ENCODE measurements at regions not wholly inside any gene's neighbourhood (a gene's known extent, or its start where the extent isn't known, plus 50 kb on each side); places are given as distances from the start of the nearest gene placed in this dataset.

- WGBS = 85% methylated on average over 1 of the region's 1 CpG
- no peak for ATAC-seq
- H3K9me3 ChIP-seq (ENCODE audit: control insufficient read depth, low read length) = no peaks in the 10 kb centered on the region
- no peak overlapping the region for H3K4me3 ChIP-seq (ENCODE audit: low read length)
- DNase-seq = no peak
- no peak overlapping the region for H3K27ac ChIP-seq (ENCODE audit: low read length)
- intact Hi-C loops (cut with DNase I) = no loop called here
- H3K4me1 ChIP-seq (ENCODE audit: control insufficient read depth, insufficient read depth, low read length) = no peaks in the 10 kb centered on the region
- no peaks in the 10 kb centered on the region for H3K27me3 ChIP-seq (ENCODE audit: control insufficient read depth, insufficient read depth)
Observed at GRCh38 chr4:134610956-134611355, 409.4 kb upstream of the PABPC4L start.

GRCh38 chr4:134610172-134610571 lies 408.6 kb upstream of the PABPC4L start:
- ATAC-seq = no peak
- Histone ChIP-seq H3K27me3 (ENCODE audit: control insufficient read depth, insufficient read depth) (no peaks in the 10 kb centered on the region), H3K4me3 (ENCODE audit: low read length) (no peak overlapping the region), H3K9me3 (ENCODE audit: control insufficient read depth, low read length) (no peaks in the 10 kb centered on the region), H3K27ac (ENCODE audit: low read length) (no peak overlapping the region), H3K4me1 (ENCODE audit: control insufficient read depth, insufficient read depth, low read length) (no peaks in the 10 kb centered on the region)
- no peak for DNase-seq
- intact Hi-C loops (cut with DNase I) = no loop called here
- 37% methylated on average over 1 of the region's 1 CpG for WGBS

GRCh38 chr4:134601706-134602105 lies 400.1 kb upstream of the PABPC4L start:
- intact Hi-C loops (cut with DNase I) = no loop called here
- no peak for ATAC-seq
- Histone ChIP-seq H3K4me3 (ENCODE audit: low read length) (no peak overlapping the region), H3K27ac (ENCODE audit: low read length) (no peak overlapping the region), H3K4me1 (ENCODE audit: control insufficient read depth, insufficient read depth, low read length) (no peaks in the 10 kb centered on the region), H3K9me3 (ENCODE audit: control insufficient read depth, low read length) (no peaks in the 10 kb centered on the region), H3K27me3 (ENCODE audit: control insufficient read depth, insufficient read depth) (no peaks in the 10 kb centered on the region)
- 0% methylated on average over 1 of the region's 1 CpG for WGBS
- no peak for DNase-seq

- DNase-seq (no peak), ATAC-seq (no peak)
- Histone ChIP-seq H3K27ac (ENCODE audit: low read length) (no peak overlapping the region), H3K4me3 (ENCODE audit: low read length) (no peak overlapping the region), H3K27me3 (ENCODE audit: control insufficient read depth, insufficient read depth) (no peaks in the 10 kb centered on the region), H3K4me1 (ENCODE audit: control insufficient read depth, insufficient read depth, low read length) (no peaks in the 10 kb centered on the region), H3K9me3 (ENCODE audit: control insufficient read depth, low read length) (no peaks in the 10 kb centered on the region)
- intact Hi-C loops (cut with DNase I) = no loop called here
- 77% methylated on average over 1 of the region's 1 CpG for WGBS
Observed at GRCh38 chr4:134591326-134591725, 389.7 kb upstream of the PABPC4L start.

DNA sequence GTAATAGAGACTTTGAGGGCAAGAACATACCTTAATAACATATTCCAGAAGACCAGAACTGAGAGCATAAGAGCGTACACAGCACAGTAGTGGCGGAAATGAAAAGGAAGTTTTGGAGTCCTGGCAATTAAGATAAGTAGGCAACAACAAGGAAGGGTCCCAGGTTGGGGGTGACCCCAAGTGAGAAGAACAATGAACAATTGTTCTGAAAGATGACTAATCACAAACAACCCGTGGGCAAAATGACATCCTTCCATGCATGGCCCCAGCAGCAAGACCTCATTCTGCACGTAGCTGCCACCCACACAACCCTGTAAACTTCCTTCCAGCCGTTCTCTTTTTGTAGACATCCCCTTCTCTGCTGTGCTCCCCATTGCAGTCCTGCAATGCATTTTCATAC lies 384.4 kb upstream of the PABPC4L start:
- H3K27ac ChIP-seq (ENCODE audit: low read length) = no peak overlapping the region

GRCh38 chr4:134567461-134567860 lies 365.9 kb upstream of the PABPC4L start:
- ATAC-seq (no peak), DNase-seq (no peak)
- H3K27ac ChIP-seq (ENCODE audit: low read length) = no peak overlapping the region
- H3K4me1 ChIP-seq (ENCODE audit: control insufficient read depth, insufficient read depth, low read length) = no peaks in the 10 kb centered on the region
- intact Hi-C loops (cut with DNase I) = no loop called here
- H3K4me3 ChIP-seq (ENCODE audit: low read length) = no peak overlapping the region
- 87% methylated on average over 1 of the region's 1 CpG for WGBS
- H3K27me3 ChIP-seq (ENCODE audit: control insufficient read depth, insufficient read depth) = no peaks in the 10 kb centered on the region
- H3K9me3 ChIP-seq (ENCODE audit: control insufficient read depth, low read length) = no peaks in the 10 kb centered on the region

More for the DNA sequence above, 384.4 kb upstream of the PABPC4L start:
- H3K9me3 ChIP-seq (ENCODE audit: control insufficient read depth, low read length) = no peaks in the 10 kb centered on the region
- no peaks in the 10 kb centered on the region for H3K27me3 ChIP-seq (ENCODE audit: control insufficient read depth, insufficient read depth)
- intact Hi-C loops (cut with DNase I) = no loop called here
- no peak for ATAC-seq
- H3K4me3 ChIP-seq (ENCODE audit: low read length) = no peak overlapping the region
- DNase-seq = no peak
- 54% methylated on average over 5 of the region's 5 CpGs for WGBS
- H3K4me1 ChIP-seq (ENCODE audit: control insufficient read depth, insufficient read depth, low read length) = no peaks in the 10 kb centered on the region

DNA sequence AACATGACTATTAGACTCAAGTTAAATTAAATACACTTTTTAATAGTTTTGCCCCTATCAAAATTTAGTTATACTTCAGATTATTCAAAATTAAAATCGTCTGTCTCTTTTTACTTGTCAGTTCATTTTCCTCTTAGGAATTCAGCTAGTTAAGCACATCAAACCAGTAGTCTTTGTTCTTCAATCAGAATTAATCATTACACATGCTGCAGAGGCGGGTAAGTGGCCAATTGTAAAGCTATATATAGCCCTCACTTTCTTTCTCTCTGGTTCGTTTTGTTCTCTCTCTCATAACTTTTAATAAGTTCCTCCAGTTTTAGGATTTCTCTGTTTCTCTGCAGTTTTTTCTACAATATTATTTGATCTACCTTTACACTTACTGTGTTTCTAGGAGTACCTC lies 359.1 kb upstream of the PABPC4L start:
- no peaks in the 10 kb centered on the region for H3K4me1 ChIP-seq (ENCODE audit: control insufficient read depth, insufficient read depth, low read length)
- no peak for ATAC-seq
- 39% methylated on average over 3 of the region's 3 CpGs for WGBS
- no peak overlapping the region for H3K4me3 ChIP-seq (ENCODE audit: low read length)
- no peaks in the 10 kb centered on the region for H3K27me3 ChIP-seq (ENCODE audit: control insufficient read depth, insufficient read depth)
- H3K27ac ChIP-seq (ENCODE audit: low read length) = no peak overlapping the region
- no peaks in the 10 kb centered on the region for H3K9me3 ChIP-seq (ENCODE audit: control insufficient read depth, low read length)
- DNase-seq = no peak
- intact Hi-C loops (cut with DNase I) = no loop called here

GRCh38 chr4:134552063-134552462 lies 350.5 kb upstream of the PABPC4L start:
- no peak overlapping the region for H3K27ac ChIP-seq (ENCODE audit: low read length)
- intact Hi-C loops (cut with DNase I) = no loop called here
- no peak for ATAC-seq
- 53% methylated on average over 1 of the region's 1 CpG for WGBS
- no peaks in the 10 kb centered on the region for H3K4me1 ChIP-seq (ENCODE audit: control insufficient read depth, insufficient read depth, low read length)
- H3K27me3 ChIP-seq (ENCODE audit: control insufficient read depth, insufficient read depth) = no peaks in the 10 kb centered on the region
- H3K4me3 ChIP-seq (ENCODE audit: low read length) = no peak overlapping the region
- H3K9me3 ChIP-seq (ENCODE audit: control insufficient read depth, low read length) = no peaks in the 10 kb centered on the region
- DNase-seq = no peak

- ATAC-seq (no peak), DNase-seq (no peak)
- H3K9me3 ChIP-seq (ENCODE audit: control insufficient read depth, low read length) = no peaks in the 10 kb centered on the region
- intact Hi-C loops (cut with DNase I) = no loop called here
- WGBS = 77% methylated on average over 2 of the region's 2 CpGs
- H3K27ac ChIP-seq (ENCODE audit: low read length) = no peak overlapping the region
- no peaks in the 10 kb centered on the region for H3K4me1 ChIP-seq (ENCODE audit: control insufficient read depth, insufficient read depth, low read length)
- H3K4me3 ChIP-seq (ENCODE audit: low read length) = no peak overlapping the region
- H3K27me3 ChIP-seq (ENCODE audit: control insufficient read depth, insufficient read depth) = no peaks in the 10 kb centered on the region
Observed at GRCh38 chr4:134551348-134551747, 349.8 kb upstream of the PABPC4L start.

- no peak for DNase-seq
- no peak overlapping the region for H3K27ac ChIP-seq (ENCODE audit: low read length)
- H3K9me3 ChIP-seq (ENCODE audit: control insufficient read depth, low read length) = no peaks in the 10 kb centered on the region
- no peaks in the 10 kb centered on the region for H3K27me3 ChIP-seq (ENCODE audit: control insufficient read depth, insufficient read depth)
- intact Hi-C loops (cut with DNase I) = no loop called here
- H3K4me1 ChIP-seq (ENCODE audit: control insufficient read depth, insufficient read depth, low read length) = no peaks in the 10 kb centered on the region
- H3K4me3 ChIP-seq (ENCODE audit: low read length) = no peak overlapping the region
- no peak for ATAC-seq
Observed at GRCh38 chr4:134548052-134548628, 346.6 kb upstream of the PABPC4L start.

DNA sequence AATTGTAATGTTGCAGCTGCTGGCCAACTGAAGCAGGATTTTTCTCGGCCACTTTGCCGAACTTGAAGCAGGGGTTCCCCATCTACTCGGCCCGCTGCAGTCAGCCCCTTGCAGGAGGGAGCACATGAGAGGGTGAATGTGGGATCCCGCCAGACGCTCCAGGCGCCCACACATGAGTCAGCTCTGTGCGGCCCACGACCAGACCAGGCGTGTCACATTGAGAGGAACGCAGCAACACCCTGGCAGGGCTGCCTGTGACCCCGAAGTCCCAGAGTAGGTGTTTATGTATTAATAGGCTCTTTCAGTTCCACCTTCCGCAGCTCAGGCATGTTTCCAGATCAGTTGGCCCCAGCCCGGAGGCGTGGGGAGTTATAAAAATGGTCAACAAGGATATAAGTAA lies 344.7 kb upstream of the PABPC4L start:
- peak in 1 of 3 donors; percentile 16 for DNase-seq
- H3K4me1 ChIP-seq (ENCODE audit: control insufficient read depth, insufficient read depth, low read length) = no peaks in the 10 kb centered on the region
- no peak for ATAC-seq

DNA sequence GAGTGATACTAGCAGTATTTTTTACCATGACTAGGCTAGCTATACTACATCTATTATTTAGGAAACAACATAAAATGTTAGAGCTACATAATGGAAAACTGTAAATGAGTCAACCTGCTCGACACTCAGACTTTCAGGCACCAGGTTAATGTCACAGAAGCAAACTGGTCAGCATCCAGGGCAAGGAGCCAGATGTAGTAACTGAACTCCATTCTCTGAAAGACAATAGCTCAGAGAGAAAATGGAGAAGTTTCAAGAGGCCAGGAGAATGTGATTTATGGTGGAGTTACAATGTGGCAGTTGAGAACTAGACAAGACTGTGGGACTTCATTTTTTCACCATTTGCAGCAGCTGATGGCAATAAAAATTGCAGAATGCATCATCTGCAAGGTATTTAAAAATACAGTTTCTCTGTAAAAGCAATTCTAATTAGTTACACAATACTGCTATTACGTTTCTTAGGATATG lies 342.7 kb upstream of the PABPC4L start:
- H3K4me3 ChIP-seq (ENCODE audit: low read length) = no peak overlapping the region
- DNase-seq (no peak), ATAC-seq (no peak)
- H3K4me1 ChIP-seq (ENCODE audit: control insufficient read depth, insufficient read depth, low read length) = no peaks in the 10 kb centered on the region
- no peaks in the 10 kb centered on the region for H3K9me3 ChIP-seq (ENCODE audit: control insufficient read depth, low read length)
- no peak overlapping the region for H3K27ac ChIP-seq (ENCODE audit: low read length)
- intact Hi-C loops (cut with DNase I) = no loop called here
- WGBS = 46% methylated on average over 2 of the region's 2 CpGs
- H3K27me3 ChIP-seq (ENCODE audit: control insufficient read depth, insufficient read depth) = no peaks in the 10 kb centered on the region

More for the DNA sequence above, 344.7 kb upstream of the PABPC4L start:
- Histone ChIP-seq H3K27ac (ENCODE audit: low read length) (no peak overlapping the region), H3K9me3 (ENCODE audit: control insufficient read depth, low read length) (no peaks in the 10 kb centered on the region), H3K27me3 (ENCODE audit: control insufficient read depth, insufficient read depth) (no peaks in the 10 kb centered on the region), H3K4me3 (ENCODE audit: low read length) (no peak overlapping the region)
- 88% methylated on average over 15 of the region's 15 CpGs for WGBS
- intact Hi-C loops (cut with DNase I) = no loop called here

Data from right cardiac atrium (tissue), 5 donors.